Suprapubic skin (tissue), 3 donors: ENCODE measurements at regions not wholly inside any gene's neighbourhood (a gene's known extent, or its start where the extent isn't known, plus 50 kb on each side); places are given as distances from the start of the nearest gene placed in this dataset.

Source experiments
- CTCF ChIP-seq, 2 donors: fragments of 200-600 bp in 1 of 2; fragments of 450-650 bp in 1 of 2; sonication (generic) in 1 of 2; IDR thresholded peaks; one replicate each; pipeline ENCODE4 v1.5.1; 2016 to 2019; ENCODE audit warnings: antibody characterized with exemption in 2 of 2, mild to moderate bottlenecking in 1 of 2, moderate library complexity in 1 of 2
- EP300 ChIP-seq: sonication (generic); formaldehyde crosslinking; IDR thresholded peaks from one replicate; pipeline ENCODE4 v1.6.1; 2017; ENCODE audit warnings: antibody characterized with exemption

- TF ChIP-seq CTCF (IDR thresholded peaks at IDR 0.05) = no peak
- no peak for TF ChIP-seq EP300
Measured at GRCh38 chr11:106442032-106442431, 364.6 kb downstream of the AASDHPPT start.
